BLaER1 (cell line): ENCODE measurements at regions not wholly inside any gene's neighbourhood (a gene's known extent, or its start where the extent isn't known, plus 50 kb on each side); places are given as distances from the start of the nearest gene placed in this dataset.

ENCODE experiments used
- H3K27ac ChIP-seq: shearing (Covaris generic); formaldehyde crosslinking; 2 replicates; pipeline ENCODE4 v1.8.1; 2022
- H3K27me3 ChIP-seq: shearing (Covaris generic); formaldehyde crosslinking; 2 replicates; pipeline ENCODE4 v1.8.1; 2022
- H3K36me3 ChIP-seq: shearing (Covaris generic); formaldehyde crosslinking; 2 replicates; pipeline ENCODE4 v1.8.1; 2022
- H3K4me1 ChIP-seq: shearing (Covaris generic); formaldehyde crosslinking; 2 replicates; pipeline ENCODE4 v1.8.1; 2022
- H3K4me2 ChIP-seq: shearing (Covaris generic); formaldehyde crosslinking; 2 replicates; pipeline ENCODE4 v1.8.1; 2022
- H3K4me3 ChIP-seq: shearing (Covaris generic); formaldehyde crosslinking; 2 replicates; pipeline ENCODE4 v1.8.1; 2022
- H3K9ac ChIP-seq: shearing (Covaris generic); formaldehyde crosslinking; 2 replicates; pipeline ENCODE4 v1.8.1; 2022
- H3K9me3 ChIP-seq: shearing (Covaris generic); formaldehyde crosslinking; 2 replicates; pipeline ENCODE4 v1.8.1; 2022
- H4K20me1 ChIP-seq: shearing (Covaris generic); formaldehyde crosslinking; 2 replicates; pipeline ENCODE4 v1.8.1; 2022
- Cebpa-rat ChIP-seq: shearing (Covaris generic); IDR thresholded peaks from 2 replicates; pipeline ENCODE4 v1.8.1; 2022

GRCh38 chr3:64454179-64454578, 228.9 kb upstream of the PRICKLE2 start:
- Histone ChIP-seq H3K9me3 (no peaks in the 10 kb centered on the region), H3K27ac (peak overlapping the region; percentile 54; the same call in 1 of the 2 replicates), H3K4me3 (0 out of 2 replicates have a peak overlapping the region, but pooled peaks have one; percentile 4), H3K4me2 (peak overlapping the region; percentile 75), H3K4me1 (peaks cover 55% of the 10 kb centered on the region), H4K20me1 (no peaks in the 10 kb centered on the region), H3K27me3 (no peaks in the 10 kb centered on the region), H3K9ac (no peak overlapping the region), H3K36me3 (no peaks in the 10 kb centered on the region)
- TF ChIP-seq Cebpa-rat, result no peak

GRCh38 chr3:64451283-64452012, 226.2 kb upstream of the PRICKLE2 start:
- H4K20me1 ChIP-seq, result no peaks in the 10 kb centered on the region
- no peak overlapping the region for H3K9ac ChIP-seq
- H3K36me3 ChIP-seq, result no peaks in the 10 kb centered on the region
- H3K4me3 ChIP-seq, result no peak overlapping the region
- H3K4me2 ChIP-seq, result no peak overlapping the region
- H3K9me3 ChIP-seq, result no peaks in the 10 kb centered on the region
- no peak for TF ChIP-seq Cebpa-rat
- H3K27me3 ChIP-seq, result no peaks in the 10 kb centered on the region
- H3K4me1 ChIP-seq, result peaks cover 43% of the 10 kb centered on the region
- H3K27ac ChIP-seq, result no peak overlapping the region

- Histone ChIP-seq H3K9ac (no peak overlapping the region), H4K20me1 (no peaks in the 10 kb centered on the region), H3K9me3 (peaks cover 3% of the 10 kb centered on the region; the same call in 1 of the 2 replicates), H3K36me3 (no peaks in the 10 kb centered on the region), H3K4me2 (no peak overlapping the region), H3K27ac (no peak overlapping the region), H3K27me3 (no peaks in the 10 kb centered on the region), H3K4me1 (peaks cover 34% of the 10 kb centered on the region), H3K4me3 (no peak overlapping the region)
- no peak for TF ChIP-seq Cebpa-rat
These were observed 225.2 kb upstream of the PRICKLE2 start for GRCh38 chr3:64450396-64450956.

- Histone ChIP-seq H3K9ac (no peak overlapping the region), H3K27me3 (peaks cover 7% of the 10 kb centered on the region; the same call in 1 of the 2 replicates), H4K20me1 (no peaks in the 10 kb centered on the region), H3K4me3 (no peak overlapping the region), H3K36me3 (no peaks in the 10 kb centered on the region), H3K9me3 (peaks cover 13% of the 10 kb centered on the region), H3K4me2 (no peak overlapping the region), H3K4me1 (peaks cover 20% of the 10 kb centered on the region), H3K27ac (no peak overlapping the region)
- TF ChIP-seq Cebpa-rat, result no peak
These were observed 223.8 kb upstream of the PRICKLE2 start for GRCh38 chr3:64449026-64449425.

DNA sequence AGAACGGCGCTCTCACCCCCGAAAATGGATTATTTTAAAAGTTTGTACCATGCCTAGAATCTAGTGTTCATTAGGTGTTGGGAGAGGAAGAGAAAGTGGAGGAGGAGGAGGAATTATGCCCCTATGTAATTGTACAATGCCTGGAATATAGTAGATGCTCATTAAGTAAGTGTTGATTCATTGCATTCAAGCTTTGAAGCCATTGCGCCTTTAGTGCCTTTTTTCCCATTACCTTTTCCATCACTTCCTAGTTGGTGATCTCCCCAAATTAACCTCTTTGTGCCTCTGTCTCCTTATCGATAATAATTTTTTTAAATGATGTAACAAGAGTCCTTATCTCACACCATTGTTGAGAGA, 220.7 kb upstream of the PRICKLE2 start:
- Histone ChIP-seq H3K4me1 (no peaks in the 10 kb centered on the region), H3K4me2 (no peak overlapping the region), H3K36me3 (no peaks in the 10 kb centered on the region), H3K9me3 (peaks cover 13% of the 10 kb centered on the region), H3K9ac (no peak overlapping the region), H3K27me3 (peaks cover 7% of the 10 kb centered on the region; the same call in 1 of the 2 replicates), H3K4me3 (no peak overlapping the region), H4K20me1 (no peaks in the 10 kb centered on the region), H3K27ac (no peak overlapping the region)
- no peak for TF ChIP-seq Cebpa-rat

DNA sequence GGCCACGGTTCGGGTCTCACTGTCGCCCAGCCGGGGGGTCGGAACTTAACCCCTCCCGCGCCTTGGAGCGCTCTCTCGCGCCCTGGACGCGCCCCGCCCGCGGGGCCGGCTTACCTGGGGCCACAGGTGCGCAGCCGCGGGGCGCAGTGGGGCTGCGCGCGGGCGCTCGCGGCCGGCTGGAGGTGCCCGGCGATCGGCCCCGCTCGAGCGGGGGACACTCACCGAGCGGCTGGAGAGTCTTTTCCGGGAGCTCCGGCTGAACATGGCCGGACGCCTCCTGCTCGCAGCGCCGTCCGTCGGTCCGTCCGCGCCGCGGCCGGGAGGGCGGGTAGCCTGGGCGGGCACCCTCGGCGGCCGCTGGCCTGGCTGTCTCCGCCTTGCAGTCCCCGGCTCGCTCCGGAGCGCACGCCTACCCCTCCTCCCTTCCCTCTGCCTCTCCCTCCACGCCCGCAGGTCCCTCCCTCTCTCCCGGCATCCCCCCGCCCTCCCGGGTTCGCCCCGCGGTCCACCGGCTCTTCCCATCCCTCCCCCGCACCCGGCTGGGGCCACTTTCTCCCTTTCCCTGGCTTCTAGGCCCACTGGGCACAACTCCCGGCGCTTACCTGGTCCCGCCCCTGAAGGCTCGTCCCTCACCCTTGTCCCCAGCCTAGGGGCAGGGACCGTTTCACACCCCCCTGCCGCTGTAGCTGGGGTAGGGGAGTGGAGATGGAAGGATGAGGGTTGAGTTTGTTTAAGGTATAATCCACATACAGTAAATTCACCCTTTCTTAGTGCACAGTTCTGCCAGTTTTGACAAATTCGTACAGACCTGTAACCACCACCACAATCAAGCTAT, 220.1 kb upstream of the PRICKLE2 start:
- H3K4me1 ChIP-seq, result no peaks in the 10 kb centered on the region
- no peak overlapping the region for H3K4me3 ChIP-seq
- peaks cover 13% of the 10 kb centered on the region for H3K9me3 ChIP-seq
- no peaks in the 10 kb centered on the region for H4K20me1 ChIP-seq
- no peak overlapping the region for H3K9ac ChIP-seq
- TF ChIP-seq Cebpa-rat, result no peak
- H3K36me3 ChIP-seq, result no peaks in the 10 kb centered on the region
- peaks cover 7% of the 10 kb centered on the region; the same call in 1 of the 2 replicates for H3K27me3 ChIP-seq
- H3K27ac ChIP-seq, result no peak overlapping the region
- no peak overlapping the region for H3K4me2 ChIP-seq

- Histone ChIP-seq H3K4me3 (no peak overlapping the region), H3K4me1 (no peaks in the 10 kb centered on the region), H3K27me3 (peaks cover 7% of the 10 kb centered on the region; the same call in 1 of the 2 replicates), H3K9ac (no peak overlapping the region), H3K36me3 (no peaks in the 10 kb centered on the region), H3K4me2 (no peak overlapping the region), H3K27ac (no peak overlapping the region), H4K20me1 (no peaks in the 10 kb centered on the region), H3K9me3 (peaks cover 13% of the 10 kb centered on the region)
- TF ChIP-seq Cebpa-rat, result no peak
These were observed 219.3 kb upstream of the PRICKLE2 start for GRCh38 chr3:64444490-64445108.

DNA sequence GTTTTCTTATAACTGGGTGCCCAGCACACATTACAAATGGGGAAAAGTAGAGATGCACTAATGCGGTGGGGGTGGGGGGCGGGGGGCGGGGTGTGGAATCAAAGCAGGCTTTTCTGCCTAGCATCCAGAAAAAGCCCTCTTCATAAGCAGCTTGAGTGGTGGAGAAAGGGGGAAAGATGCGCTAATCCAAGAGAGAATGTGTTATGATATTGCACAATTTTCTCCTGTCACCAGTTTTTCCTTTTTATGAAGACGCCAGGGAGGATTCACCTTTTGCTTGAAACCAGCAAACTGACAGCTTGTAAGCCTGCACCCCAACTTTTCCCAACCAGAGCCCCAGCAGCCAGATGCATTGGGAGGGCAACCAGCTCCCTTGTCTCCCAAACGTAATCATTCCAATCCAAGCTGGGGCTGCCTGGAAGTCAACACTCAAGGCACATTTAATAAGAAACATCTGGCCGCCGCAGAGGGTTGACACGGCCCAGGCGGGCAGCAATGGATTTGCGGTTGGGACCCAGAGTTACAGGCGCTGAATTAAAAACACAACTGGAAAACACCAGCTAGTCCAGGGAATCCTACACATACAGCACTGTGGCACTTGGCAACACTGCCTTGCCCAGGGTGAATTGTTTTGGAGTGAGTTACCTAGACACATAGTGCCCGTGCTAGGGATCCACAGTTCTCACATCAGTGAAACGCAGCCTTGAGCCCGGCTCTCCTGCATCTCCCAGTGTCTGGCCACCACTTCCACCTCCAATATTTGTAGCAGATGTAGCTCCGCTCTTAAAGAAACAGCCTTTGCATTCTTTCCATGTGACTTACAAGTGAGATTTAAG, 218.5 kb upstream of the PRICKLE2 start:
- Histone ChIP-seq H3K9me3 (peaks cover 13% of the 10 kb centered on the region), H3K4me1 (no peaks in the 10 kb centered on the region), H3K4me3 (no peak overlapping the region), H3K27me3 (peaks cover 7% of the 10 kb centered on the region; the same call in 1 of the 2 replicates), H3K27ac (no peak overlapping the region), H3K4me2 (no peak overlapping the region), H4K20me1 (no peaks in the 10 kb centered on the region), H3K9ac (no peak overlapping the region), H3K36me3 (no peaks in the 10 kb centered on the region)
- no peak; the same call in 1 of the 2 replicates for TF ChIP-seq Cebpa-rat

- Histone ChIP-seq H3K4me3 (no peak overlapping the region), H4K20me1 (no peaks in the 10 kb centered on the region), H3K27ac (no peak overlapping the region), H3K4me2 (no peak overlapping the region), H3K36me3 (no peaks in the 10 kb centered on the region), H3K4me1 (no peaks in the 10 kb centered on the region), H3K9me3 (peaks cover 14% of the 10 kb centered on the region), H3K9ac (no peak overlapping the region), H3K27me3 (peaks cover 7% of the 10 kb centered on the region; the same call in 1 of the 2 replicates)
- no peak for TF ChIP-seq Cebpa-rat
These were observed 216.6 kb upstream of the PRICKLE2 start for GRCh38 chr3:64441861-64442260.
